ENCODE measurements at regions not wholly inside any gene's neighbourhood (a gene's known extent, or its start where the extent isn't known, plus 50 kb on each side); places are given as distances from the start of the nearest gene placed in this dataset.

DNA sequence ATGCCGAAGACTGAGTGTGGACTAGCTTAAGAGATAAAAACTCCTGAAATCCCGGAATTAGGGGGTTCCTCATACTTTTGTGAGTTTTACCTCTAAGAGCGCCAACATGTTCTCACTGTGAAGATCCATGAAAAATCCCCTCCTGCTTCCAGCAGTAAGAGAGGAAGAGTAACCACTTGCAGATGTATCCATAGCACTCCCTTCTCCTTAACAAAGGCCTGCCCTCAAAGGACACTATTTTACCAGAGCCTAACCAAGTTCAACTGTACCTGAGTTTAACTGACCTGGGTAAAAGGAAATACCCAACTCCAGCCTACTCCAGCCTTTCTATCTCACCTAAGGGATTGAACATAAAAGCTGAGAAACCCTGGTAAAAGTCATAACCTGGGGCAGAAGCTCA, 280.9 kb downstream of the POLR1F start (continued):
- TF ChIP-seq, protein P1, sequence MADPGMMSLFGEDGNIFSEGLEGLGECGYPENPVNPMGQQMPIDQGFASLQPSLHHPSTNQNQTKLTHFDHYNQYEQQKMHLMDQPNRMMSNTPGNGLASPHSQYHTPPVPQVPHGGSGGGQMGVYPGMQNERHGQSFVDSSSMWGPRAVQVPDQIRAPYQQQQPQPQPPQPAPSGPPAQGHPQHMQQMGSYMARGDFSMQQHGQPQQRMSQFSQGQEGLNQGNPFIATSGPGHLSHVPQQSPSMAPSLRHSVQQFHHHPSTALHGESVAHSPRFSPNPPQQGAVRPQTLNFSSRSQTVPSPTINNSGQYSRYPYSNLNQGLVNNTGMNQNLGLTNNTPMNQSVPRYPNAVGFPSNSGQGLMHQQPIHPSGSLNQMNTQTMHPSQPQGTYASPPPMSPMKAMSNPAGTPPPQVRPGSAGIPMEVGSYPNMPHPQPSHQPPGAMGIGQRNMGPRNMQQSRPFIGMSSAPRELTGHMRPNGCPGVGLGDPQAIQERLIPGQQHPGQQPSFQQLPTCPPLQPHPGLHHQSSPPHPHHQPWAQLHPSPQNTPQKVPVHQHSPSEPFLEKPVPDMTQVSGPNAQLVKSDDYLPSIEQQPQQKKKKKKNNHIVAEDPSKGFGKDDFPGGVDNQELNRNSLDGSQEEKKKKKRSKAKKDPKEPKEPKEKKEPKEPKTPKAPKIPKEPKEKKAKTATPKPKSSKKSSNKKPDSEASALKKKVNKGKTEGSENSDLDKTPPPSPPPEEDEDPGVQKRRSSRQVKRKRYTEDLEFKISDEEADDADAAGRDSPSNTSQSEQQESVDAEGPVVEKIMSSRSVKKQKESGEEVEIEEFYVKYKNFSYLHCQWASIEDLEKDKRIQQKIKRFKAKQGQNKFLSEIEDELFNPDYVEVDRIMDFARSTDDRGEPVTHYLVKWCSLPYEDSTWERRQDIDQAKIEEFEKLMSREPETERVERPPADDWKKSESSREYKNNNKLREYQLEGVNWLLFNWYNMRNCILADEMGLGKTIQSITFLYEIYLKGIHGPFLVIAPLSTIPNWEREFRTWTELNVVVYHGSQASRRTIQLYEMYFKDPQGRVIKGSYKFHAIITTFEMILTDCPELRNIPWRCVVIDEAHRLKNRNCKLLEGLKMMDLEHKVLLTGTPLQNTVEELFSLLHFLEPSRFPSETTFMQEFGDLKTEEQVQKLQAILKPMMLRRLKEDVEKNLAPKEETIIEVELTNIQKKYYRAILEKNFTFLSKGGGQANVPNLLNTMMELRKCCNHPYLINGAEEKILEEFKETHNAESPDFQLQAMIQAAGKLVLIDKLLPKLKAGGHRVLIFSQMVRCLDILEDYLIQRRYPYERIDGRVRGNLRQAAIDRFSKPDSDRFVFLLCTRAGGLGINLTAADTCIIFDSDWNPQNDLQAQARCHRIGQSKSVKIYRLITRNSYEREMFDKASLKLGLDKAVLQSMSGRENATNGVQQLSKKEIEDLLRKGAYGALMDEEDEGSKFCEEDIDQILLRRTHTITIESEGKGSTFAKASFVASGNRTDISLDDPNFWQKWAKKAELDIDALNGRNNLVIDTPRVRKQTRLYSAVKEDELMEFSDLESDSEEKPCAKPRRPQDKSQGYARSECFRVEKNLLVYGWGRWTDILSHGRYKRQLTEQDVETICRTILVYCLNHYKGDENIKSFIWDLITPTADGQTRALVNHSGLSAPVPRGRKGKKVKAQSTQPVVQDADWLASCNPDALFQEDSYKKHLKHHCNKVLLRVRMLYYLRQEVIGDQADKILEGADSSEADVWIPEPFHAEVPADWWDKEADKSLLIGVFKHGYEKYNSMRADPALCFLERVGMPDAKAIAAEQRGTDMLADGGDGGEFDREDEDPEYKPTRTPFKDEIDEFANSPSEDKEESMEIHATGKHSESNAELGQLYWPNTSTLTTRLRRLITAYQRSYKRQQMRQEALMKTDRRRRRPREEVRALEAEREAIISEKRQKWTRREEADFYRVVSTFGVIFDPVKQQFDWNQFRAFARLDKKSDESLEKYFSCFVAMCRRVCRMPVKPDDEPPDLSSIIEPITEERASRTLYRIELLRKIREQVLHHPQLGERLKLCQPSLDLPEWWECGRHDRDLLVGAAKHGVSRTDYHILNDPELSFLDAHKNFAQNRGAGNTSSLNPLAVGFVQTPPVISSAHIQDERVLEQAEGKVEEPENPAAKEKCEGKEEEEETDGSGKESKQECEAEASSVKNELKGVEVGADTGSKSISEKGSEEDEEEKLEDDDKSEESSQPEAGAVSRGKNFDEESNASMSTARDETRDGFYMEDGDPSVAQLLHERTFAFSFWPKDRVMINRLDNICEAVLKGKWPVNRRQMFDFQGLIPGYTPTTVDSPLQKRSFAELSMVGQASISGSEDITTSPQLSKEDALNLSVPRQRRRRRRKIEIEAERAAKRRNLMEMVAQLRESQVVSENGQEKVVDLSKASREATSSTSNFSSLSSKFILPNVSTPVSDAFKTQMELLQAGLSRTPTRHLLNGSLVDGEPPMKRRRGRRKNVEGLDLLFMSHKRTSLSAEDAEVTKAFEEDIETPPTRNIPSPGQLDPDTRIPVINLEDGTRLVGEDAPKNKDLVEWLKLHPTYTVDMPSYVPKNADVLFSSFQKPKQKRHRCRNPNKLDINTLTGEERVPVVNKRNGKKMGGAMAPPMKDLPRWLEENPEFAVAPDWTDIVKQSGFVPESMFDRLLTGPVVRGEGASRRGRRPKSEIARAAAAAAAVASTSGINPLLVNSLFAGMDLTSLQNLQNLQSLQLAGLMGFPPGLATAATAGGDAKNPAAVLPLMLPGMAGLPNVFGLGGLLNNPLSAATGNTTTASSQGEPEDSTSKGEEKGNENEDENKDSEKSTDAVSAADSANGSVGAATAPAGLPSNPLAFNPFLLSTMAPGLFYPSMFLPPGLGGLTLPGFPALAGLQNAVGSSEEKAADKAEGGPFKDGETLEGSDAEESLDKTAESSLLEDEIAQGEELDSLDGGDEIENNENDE (IDR thresholded peaks at IDR 0.05; ENCODE audit: insufficient replicate concordance, low read length) = no peak
- TF ChIP-seq GABPA (IDR thresholded peaks at IDR 0.05; ENCODE audit: borderline replicate concordance, insufficient read depth, low read length) (no peak), CEBPB (IDR thresholded peaks at IDR 0.05; ENCODE audit: low read depth, low read length) (no peak), RBBP5 (IDR thresholded peaks at IDR 0.05; ENCODE audit: borderline replicate concordance, low read depth, low read length) (no peak), YY1 (IDR thresholded peaks at IDR 0.05; ENCODE audit: low read depth, low read length) (no peak)

Measured in H1 (cell line).